ENCODE measurements at regions not wholly inside any gene's neighbourhood (a gene's known extent, or its start where the extent isn't known, plus 50 kb on each side); places are given as distances from the start of the nearest gene placed in this dataset.
A peak's percentile ranks its signal among the peaks of the same experiment; 100 is the strongest.
"Not testable (repeated sequence)": the region's sequence is repeated elsewhere in the genome, so short reads cannot be mapped to it uniquely, and the experiment has no call there.

- DNase-seq (ENCODE audit: low read depth, low spot score); H3K27ac ChIP-seq: not testable (repeated sequence)
These were observed 150.6 kb upstream of the ANKRD20A1 start for GRCh38 chr9:67708109-67708508.

- not testable (repeated sequence) for H3K27ac ChIP-seq; DNase-seq (ENCODE audit: low read depth, low spot score)
These were observed 147.3 kb upstream of the ANKRD20A1 start for GRCh38 chr9:67711429-67711828.

- DNase-seq (ENCODE audit: low read depth, low spot score); H3K27ac ChIP-seq: not testable (repeated sequence)
These were observed 146.8 kb upstream of the ANKRD20A1 start for GRCh38 chr9:67711931-67712330.

GRCh38 chr9:67712956-67713355 is 145.8 kb upstream of the ANKRD20A1 start:
- not testable (repeated sequence) for DNase-seq (ENCODE audit: low read depth, low spot score)

GRCh38 chr9:67717830-67718388 is 140.8 kb upstream of the ANKRD20A1 start:
- DNase-seq (ENCODE audit: low read depth, low spot score); H3K27ac ChIP-seq: not testable (repeated sequence)

More at GRCh38 chr9:67712956-67713355, 145.8 kb upstream of the ANKRD20A1 start:
- not testable (repeated sequence) for H3K27ac ChIP-seq

GRCh38 chr9:67720491-67720890 is 138.2 kb upstream of the ANKRD20A1 start:
- not testable (repeated sequence) for H3K27ac ChIP-seq; DNase-seq (ENCODE audit: low read depth, low spot score)

- not testable (repeated sequence) for DNase-seq (ENCODE audit: low read depth, low spot score); H3K27ac ChIP-seq
These were observed 136.2 kb upstream of the ANKRD20A1 start for GRCh38 chr9:67722460-67723090.

GRCh38 chr9:67723185-67723584 is 135.5 kb upstream of the ANKRD20A1 start:
- not testable (repeated sequence) for DNase-seq (ENCODE audit: low read depth, low spot score)
- peak overlapping the region; percentile 38 for H3K27ac ChIP-seq

- not testable (repeated sequence) for DNase-seq (ENCODE audit: low read depth, low spot score); H3K27ac ChIP-seq
These were observed 133.8 kb upstream of the ANKRD20A1 start for GRCh38 chr9:67724885-67725284.

- DNase-seq (ENCODE audit: low read depth, low spot score); H3K27ac ChIP-seq: not testable (repeated sequence)
These were observed 132.3 kb upstream of the ANKRD20A1 start for GRCh38 chr9:67726213-67726988.

- DNase-seq (ENCODE audit: low read depth, low spot score); H3K27ac ChIP-seq: not testable (repeated sequence)
These were observed 95.6 kb upstream of the ANKRD20A1 start for GRCh38 chr9:67763133-67763532.

GRCh38 chr9:67771807-67772206 is 86.9 kb upstream of the ANKRD20A1 start:
- not testable (repeated sequence) for DNase-seq (ENCODE audit: low read depth, low spot score); H3K27ac ChIP-seq

GRCh38 chr9:67800170-67800569 is 58.6 kb upstream of the ANKRD20A1 start:
- not testable (repeated sequence) for DNase-seq (ENCODE audit: low read depth, low spot score); H3K27ac ChIP-seq
